ENCODE measurements at regions not wholly inside any gene's neighbourhood (a gene's known extent, or its start where the extent isn't known, plus 50 kb on each side); places are given as distances from the start of the nearest gene placed in this dataset.

GRCh38 chr17:45579529-45580495, 89.3 kb upstream of the PLEKHM1 start (continued):
- TF ChIP-seq ZNF133 (tag by site-specific recombination; IDR thresholded peaks at IDR 0.05) (no peak), SP2 (tag by site-specific recombination; IDR thresholded peaks at IDR 0.05) (0 out of 2 replicates have a peak, but pooled peaks have one; percentile 14), TRIM28 (IDR thresholded peaks at IDR 0.05; ENCODE audit: borderline replicate concordance, low read length) (no peak), ZNF629 (tag by site-specific recombination; IDR thresholded peaks at IDR 0.05) (peak; percentile 36; the same call in 1 of the 2 replicates), ZNF768 (tag by site-specific recombination; IDR thresholded peaks at IDR 0.05) (no peak), SCRT1 (tag by site-specific recombination; IDR thresholded peaks at IDR 0.05; ENCODE audit: borderline replicate concordance) (no peak), ZNF121 (tag by site-specific recombination; IDR thresholded peaks at IDR 0.05) (no peak; the same call in 1 of the 2 replicates), ZFP41 (tag by site-specific recombination; IDR thresholded peaks at IDR 0.05; ENCODE audit: borderline replicate concordance) (no peak), KLF7 (tag by site-specific recombination; IDR thresholded peaks at IDR 0.05; ENCODE audit: borderline replicate concordance) (no peak), SALL2 (tag by site-specific recombination; IDR thresholded peaks at IDR 0.05; ENCODE audit: borderline replicate concordance) (no peak), ZNF138 (tag by site-specific recombination; IDR thresholded peaks at IDR 0.05; ENCODE audit: borderline replicate concordance) (no peak), PRDM6 (tag by site-specific recombination; IDR thresholded peaks at IDR 0.05) (no peak), ZNF560 (tag by site-specific recombination; IDR thresholded peaks at IDR 0.05; ENCODE audit: borderline replicate concordance) (no peak), ZNF571 (tag by site-specific recombination; IDR thresholded peaks at IDR 0.05) (no peak), ZNF24 (tag by site-specific recombination; IDR thresholded peaks at IDR 0.05) (no peak), ZSCAN18 (tag by site-specific recombination; IDR thresholded peaks at IDR 0.05) (no peak), ZNF48 (tag by site-specific recombination; IDR thresholded peaks at IDR 0.05) (peak; percentile 45; the same call in 1 of the 2 replicates), PBX3 (CRISPR knock-in tag; IDR thresholded peaks at IDR 0.05) (no peak), ZNF549 (tag by site-specific recombination; IDR thresholded peaks at IDR 0.05) (no peak), ZNF2 (tag by site-specific recombination; IDR thresholded peaks at IDR 0.05) (no peak), ZXDB (tag by site-specific recombination; IDR thresholded peaks at IDR 0.05) (peak; percentile 53), YY2 (tag by site-specific recombination; IDR thresholded peaks at IDR 0.05) (no peak), GLI4 (tag by site-specific recombination; IDR thresholded peaks at IDR 0.05) (no peak), YY1 (tag by site-specific recombination; IDR thresholded peaks at IDR 0.05) (no peak), BCL11B (tag by site-specific recombination; IDR thresholded peaks at IDR 0.05; ENCODE audit: low read depth) (no peak), ZBTB20 (tag by site-specific recombination; IDR thresholded peaks at IDR 0.05) (peak; percentile 51; the same call in 1 of the 2 replicates), ZNF37A (tag by site-specific recombination; IDR thresholded peaks at IDR 0.05) (no peak)
- TF ChIP-seq, protein P1, sequence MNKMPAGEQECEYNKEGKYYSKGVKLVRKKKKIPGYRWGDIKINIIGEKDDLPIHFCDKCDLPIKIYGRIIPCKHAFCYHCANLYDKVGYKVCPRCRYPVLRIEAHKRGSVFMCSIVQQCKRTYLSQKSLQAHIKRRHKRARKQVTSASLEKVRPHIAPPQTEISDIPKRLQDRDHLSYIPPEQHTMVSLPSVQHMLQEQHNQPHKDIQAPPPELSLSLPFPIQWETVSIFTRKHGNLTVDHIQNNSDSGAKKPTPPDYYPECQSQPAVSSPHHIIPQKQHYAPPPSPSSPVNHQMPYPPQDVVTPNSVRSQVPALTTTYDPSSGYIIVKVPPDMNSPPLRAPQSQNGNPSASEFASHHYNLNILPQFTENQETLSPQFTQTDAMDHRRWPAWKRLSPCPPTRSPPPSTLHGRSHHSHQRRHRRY (tag by site-specific recombination; IDR thresholded peaks at IDR 0.05): no peak
- TF ChIP-seq, protein P2, sequence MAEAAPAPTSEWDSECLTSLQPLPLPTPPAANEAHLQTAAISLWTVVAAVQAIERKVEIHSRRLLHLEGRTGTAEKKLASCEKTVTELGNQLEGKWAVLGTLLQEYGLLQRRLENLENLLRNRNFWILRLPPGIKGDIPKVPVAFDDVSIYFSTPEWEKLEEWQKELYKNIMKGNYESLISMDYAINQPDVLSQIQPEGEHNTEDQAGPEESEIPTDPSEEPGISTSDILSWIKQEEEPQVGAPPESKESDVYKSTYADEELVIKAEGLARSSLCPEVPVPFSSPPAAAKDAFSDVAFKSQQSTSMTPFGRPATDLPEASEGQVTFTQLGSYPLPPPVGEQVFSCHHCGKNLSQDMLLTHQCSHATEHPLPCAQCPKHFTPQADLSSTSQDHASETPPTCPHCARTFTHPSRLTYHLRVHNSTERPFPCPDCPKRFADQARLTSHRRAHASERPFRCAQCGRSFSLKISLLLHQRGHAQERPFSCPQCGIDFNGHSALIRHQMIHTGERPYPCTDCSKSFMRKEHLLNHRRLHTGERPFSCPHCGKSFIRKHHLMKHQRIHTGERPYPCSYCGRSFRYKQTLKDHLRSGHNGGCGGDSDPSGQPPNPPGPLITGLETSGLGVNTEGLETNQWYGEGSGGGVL (tag by site-specific recombination; IDR thresholded peaks at IDR 0.05): peak; percentile 90
- TF ChIP-seq, protein P3, sequence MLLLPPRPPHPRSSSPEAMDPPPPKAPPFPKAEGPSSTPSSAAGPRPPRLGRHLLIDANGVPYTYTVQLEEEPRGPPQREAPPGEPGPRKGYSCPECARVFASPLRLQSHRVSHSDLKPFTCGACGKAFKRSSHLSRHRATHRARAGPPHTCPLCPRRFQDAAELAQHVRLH (tag by site-specific recombination; IDR thresholded peaks at IDR 0.05): no peak
- TF ChIP-seq, protein P4, sequence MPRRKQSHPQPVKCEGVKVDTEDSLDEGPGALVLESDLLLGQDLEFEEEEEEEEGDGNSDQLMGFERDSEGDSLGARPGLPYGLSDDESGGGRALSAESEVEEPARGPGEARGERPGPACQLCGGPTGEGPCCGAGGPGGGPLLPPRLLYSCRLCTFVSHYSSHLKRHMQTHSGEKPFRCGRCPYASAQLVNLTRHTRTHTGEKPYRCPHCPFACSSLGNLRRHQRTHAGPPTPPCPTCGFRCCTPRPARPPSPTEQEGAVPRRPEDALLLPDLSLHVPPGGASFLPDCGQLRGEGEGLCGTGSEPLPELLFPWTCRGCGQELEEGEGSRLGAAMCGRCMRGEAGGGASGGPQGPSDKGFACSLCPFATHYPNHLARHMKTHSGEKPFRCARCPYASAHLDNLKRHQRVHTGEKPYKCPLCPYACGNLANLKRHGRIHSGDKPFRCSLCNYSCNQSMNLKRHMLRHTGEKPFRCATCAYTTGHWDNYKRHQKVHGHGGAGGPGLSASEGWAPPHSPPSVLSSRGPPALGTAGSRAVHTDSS (tag by site-specific recombination; IDR thresholded peaks at IDR 0.05): no peak

Measured in HEK293 (cell line).